Osteoblast (primary cell): ENCODE measurements at regions not wholly inside any gene's neighbourhood (a gene's known extent, or its start where the extent isn't known, plus 50 kb on each side); places are given as distances from the start of the nearest gene placed in this dataset.
A peak's percentile ranks its signal among the peaks of the same experiment; 100 is the strongest.

Source experiments
- DNase-seq: peaks from one replicate; pipeline ENCODE4 v3.0.0; 2011; ENCODE audit warnings: low spot score, mixed read lengths; ENCODE audit not compliant: insufficient read length; ENCODE audit errors: missing footprints
- H2AFZ ChIP-seq: 2 replicates; pipeline ENCODE4 v1.6.0; 2011; ENCODE audit warnings: mild to moderate bottlenecking, low read length
- H3K27ac ChIP-seq: 2 replicates; pipeline ENCODE4 v1.5.1; 2011; ENCODE audit warnings: mild to moderate bottlenecking, low read depth, low read length, moderate library complexity
- H3K27me3 ChIP-seq: 2 replicates; pipeline ENCODE4 v1.6.0; 2012; ENCODE audit warnings: mild to moderate bottlenecking, control low read depth, inconsistent platforms, low read length, moderate library complexity; ENCODE audit not compliant: insufficient read depth
- H3K36me3 ChIP-seq: 2 replicates; pipeline ENCODE4 v1.5.1; 2011; ENCODE audit warnings: mild to moderate bottlenecking, low read length, control low read depth, moderate library complexity; ENCODE audit not compliant: insufficient read depth
- H3K4me1 ChIP-seq: 2 replicates; pipeline ENCODE4 v1.5.1; 2011; ENCODE audit warnings: mild to moderate bottlenecking, low read length, control low read depth, moderate library complexity; ENCODE audit not compliant: insufficient read depth
- H3K4me2 ChIP-seq: 2 replicates; pipeline ENCODE4 v1.6.0; 2011; ENCODE audit warnings: mild to moderate bottlenecking, low read length; ENCODE audit not compliant: insufficient read depth
- H3K4me3 ChIP-seq: fragments of 200-600 bp; sonication (generic); 3 replicates; pipeline ENCODE4 v1.5.1; 2012; ENCODE audit warnings: mild to moderate bottlenecking, low read length, inconsistent platforms; ENCODE audit not compliant: insufficient read depth
- H3K79me2 ChIP-seq: 2 replicates; pipeline ENCODE4 v1.6.0; 2012; ENCODE audit warnings: mild to moderate bottlenecking, low read length, control low read depth, inconsistent platforms; ENCODE audit not compliant: insufficient read depth
- H3K9me3 ChIP-seq: 2 replicates; pipeline ENCODE4 v1.5.1; 2011; ENCODE audit warnings: low read depth, low read length, control low read depth
- H4K20me1 ChIP-seq: 2 replicates; pipeline ENCODE4 v1.6.0; 2012; ENCODE audit warnings: mild to moderate bottlenecking, low read length, control low read depth; ENCODE audit not compliant: insufficient read depth
- CTCF ChIP-seq: IDR thresholded peaks from 2 replicates; pipeline ENCODE4 v1.5.1; 2011; ENCODE audit warnings: mild to moderate bottlenecking, low read depth, low read length, moderate library complexity; ENCODE audit errors: extremely low read depth

GRCh38 chr1:93811326-93812065 lies 67.5 kb downstream of the DNTTIP2 start:
- Histone ChIP-seq H2AFZ (peak overlapping the region; percentile 1), H3K27ac (peak overlapping the region; percentile 1), H3K79me2 (no peaks in the 10 kb centered on the region), H4K20me1 (no peaks in the 10 kb centered on the region), H3K4me1 (peaks cover 15% of the 10 kb centered on the region), H3K9me3 (no peaks in the 10 kb centered on the region), H3K27me3 (no peaks in the 10 kb centered on the region), H3K4me3 (no peak overlapping the region), H3K4me2 (no peak overlapping the region), H3K36me3 (no peaks in the 10 kb centered on the region)
- TF ChIP-seq CTCF = no peak
- no peak for DNase-seq

GRCh38 chr1:93810316-93810715 lies 68.7 kb downstream of the DNTTIP2 start:
- no peak overlapping the region for H3K27ac ChIP-seq
- DNase-seq = no peak
- H3K4me1 ChIP-seq = peaks cover 20% of the 10 kb centered on the region
- no peaks in the 10 kb centered on the region for H3K9me3 ChIP-seq
- no peaks in the 10 kb centered on the region for H3K79me2 ChIP-seq
- H4K20me1 ChIP-seq = no peaks in the 10 kb centered on the region
- no peak for TF ChIP-seq CTCF
- H3K36me3 ChIP-seq = no peaks in the 10 kb centered on the region
- no peaks in the 10 kb centered on the region for H3K27me3 ChIP-seq
- H3K4me2 ChIP-seq = no peak overlapping the region
- H2AFZ ChIP-seq = no peak overlapping the region
- no peak overlapping the region for H3K4me3 ChIP-seq

- no peaks in the 10 kb centered on the region for H4K20me1 ChIP-seq
- no peaks in the 10 kb centered on the region for H3K79me2 ChIP-seq
- H3K36me3 ChIP-seq = no peaks in the 10 kb centered on the region
- H3K9me3 ChIP-seq = no peaks in the 10 kb centered on the region
- TF ChIP-seq CTCF = no peak
- no peak for DNase-seq
- H2AFZ ChIP-seq = no peak overlapping the region
- H3K27ac ChIP-seq = no peak overlapping the region
- H3K4me1 ChIP-seq = peaks cover 31% of the 10 kb centered on the region
- no peak overlapping the region for H3K4me2 ChIP-seq
- H3K27me3 ChIP-seq = no peaks in the 10 kb centered on the region
- no peak overlapping the region for H3K4me3 ChIP-seq
These were observed 70.1 kb downstream of the DNTTIP2 start for GRCh38 chr1:93808871-93809270.

GRCh38 chr1:93807311-93807930 lies 71.6 kb downstream of the DNTTIP2 start:
- Histone ChIP-seq H3K4me2 (no peak overlapping the region), H3K27me3 (no peaks in the 10 kb centered on the region), H3K4me1 (peaks cover 27% of the 10 kb centered on the region), H3K27ac (no peak overlapping the region), H3K4me3 (no peak overlapping the region), H3K79me2 (no peaks in the 10 kb centered on the region), H3K36me3 (no peaks in the 10 kb centered on the region), H4K20me1 (no peaks in the 10 kb centered on the region), H2AFZ (no peak overlapping the region), H3K9me3 (no peaks in the 10 kb centered on the region)
- no peak for TF ChIP-seq CTCF
- DNase-seq = no peak
